Ascending aorta (tissue), 2 donors: ENCODE measurements at regions not wholly inside any gene's neighbourhood (a gene's known extent, or its start where the extent isn't known, plus 50 kb on each side); places are given as distances from the start of the nearest gene placed in this dataset.

Experiments used
- DNase-seq, 2 donors: peaks; one replicate each; pipeline ENCODE4 v3.0.0-alpha.2; 2019; ENCODE audit warnings: low spot score in 2 of 2
- H3K27ac ChIP-seq, 2 donors: fragments of 200-600 bp; sonication (generic); one replicate each; pipeline ENCODE4 v1.5.1; 2016 to 2017; ENCODE audit warnings: mild to moderate bottlenecking in 1 of 2
- H3K27me3 ChIP-seq: fragments of 200-600 bp; sonication (generic); one replicate; pipeline ENCODE4 v1.5.1; 2017
- H3K36me3 ChIP-seq, 2 donors: fragments of 200-600 bp; sonication (generic); one replicate each; pipeline ENCODE4 v1.5.1; 2016
- H3K4me1 ChIP-seq, 2 donors: fragments of 200-600 bp; sonication (generic); one replicate each; pipeline ENCODE4 v1.5.1; 2016 to 2017; ENCODE audit warnings: mild to moderate bottlenecking in 1 of 2
- H3K4me3 ChIP-seq, 2 donors: fragments of 200-600 bp; sonication (generic); one replicate each; pipeline ENCODE4 v1.5.1; 2016 to 2017; ENCODE audit warnings: mild to moderate bottlenecking in 1 of 2
- H3K9me3 ChIP-seq, 2 donors: fragments of 200-600 bp; sonication (generic); one replicate each; pipeline ENCODE4 v1.5.1; 2016
- intact Hi-C: fragments of 100-400 bp; cut with DNase I; formaldehyde crosslinking; loops from one replicate; pipeline ENCODE4 v1.15.1; 2023
- TF ChIP-seq, protein P1 (sequence below), 3 experiments: fragments of 200-600 bp in 2 of 3; fragments of 450-650 bp in 1 of 3; sonication (generic) in 2 of 3; IDR thresholded peaks; one replicate each; pipeline ENCODE4 v1.5.1; 2016 to 2019; ENCODE audit warnings: antibody characterized with exemption in 3 of 3, mild to moderate bottlenecking in 1 of 3, moderate library complexity in 1 of 3

DNA sequence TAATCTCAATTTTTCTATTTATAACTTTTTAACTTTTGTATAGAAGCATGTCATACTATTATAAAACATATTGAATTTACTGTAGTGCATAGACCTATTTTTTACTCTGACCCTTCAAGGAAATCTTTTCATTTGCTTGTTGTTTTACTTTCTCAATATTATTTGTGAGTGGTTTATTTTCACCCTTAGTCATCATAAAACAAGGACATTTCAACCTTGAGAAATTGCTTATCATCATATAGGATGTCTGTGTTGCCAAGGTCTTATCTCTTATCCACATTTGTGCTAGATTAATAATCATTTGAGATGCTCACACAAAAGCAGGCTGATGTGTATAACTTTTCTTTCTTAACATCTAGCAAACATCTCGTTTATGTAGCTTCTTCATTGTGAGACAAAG lies 408.6 kb upstream of the PABPC4L start:
- intact Hi-C loops: no loop called here
- H3K9me3 ChIP-seq: no peaks in the 10 kb centered on the region
- TF ChIP-seq, protein P1, sequence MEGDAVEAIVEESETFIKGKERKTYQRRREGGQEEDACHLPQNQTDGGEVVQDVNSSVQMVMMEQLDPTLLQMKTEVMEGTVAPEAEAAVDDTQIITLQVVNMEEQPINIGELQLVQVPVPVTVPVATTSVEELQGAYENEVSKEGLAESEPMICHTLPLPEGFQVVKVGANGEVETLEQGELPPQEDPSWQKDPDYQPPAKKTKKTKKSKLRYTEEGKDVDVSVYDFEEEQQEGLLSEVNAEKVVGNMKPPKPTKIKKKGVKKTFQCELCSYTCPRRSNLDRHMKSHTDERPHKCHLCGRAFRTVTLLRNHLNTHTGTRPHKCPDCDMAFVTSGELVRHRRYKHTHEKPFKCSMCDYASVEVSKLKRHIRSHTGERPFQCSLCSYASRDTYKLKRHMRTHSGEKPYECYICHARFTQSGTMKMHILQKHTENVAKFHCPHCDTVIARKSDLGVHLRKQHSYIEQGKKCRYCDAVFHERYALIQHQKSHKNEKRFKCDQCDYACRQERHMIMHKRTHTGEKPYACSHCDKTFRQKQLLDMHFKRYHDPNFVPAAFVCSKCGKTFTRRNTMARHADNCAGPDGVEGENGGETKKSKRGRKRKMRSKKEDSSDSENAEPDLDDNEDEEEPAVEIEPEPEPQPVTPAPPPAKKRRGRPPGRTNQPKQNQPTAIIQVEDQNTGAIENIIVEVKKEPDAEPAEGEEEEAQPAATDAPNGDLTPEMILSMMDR (IDR thresholded peaks at IDR 0.05): no peak

DNA sequence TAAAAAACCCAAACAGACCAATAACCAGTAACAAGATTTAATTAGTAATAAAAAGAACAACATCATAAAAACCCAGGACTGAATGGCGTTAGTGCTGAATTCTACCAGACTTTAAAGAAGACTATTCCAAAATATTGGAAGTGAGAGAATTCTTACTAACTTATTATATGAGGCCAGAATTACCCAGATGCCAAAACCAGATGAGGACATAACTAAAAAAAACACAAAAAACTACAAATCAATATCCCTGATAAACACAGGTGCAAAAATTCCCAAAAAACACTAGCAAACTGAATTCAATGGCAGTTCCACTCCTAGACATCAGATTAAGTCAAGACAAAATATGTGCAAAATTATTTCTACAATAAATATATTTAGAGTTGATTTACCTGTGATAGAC lies 400.1 kb upstream of the PABPC4L start:
- Histone ChIP-seq H3K4me1 (no peaks in the 10 kb centered on the region), H3K36me3 (no peaks in the 10 kb centered on the region), H3K27ac (no peak overlapping the region), H3K27me3 (no peaks in the 10 kb centered on the region), H3K9me3 (no peaks in the 10 kb centered on the region), H3K4me3 (no peak overlapping the region)
- intact Hi-C loops: no loop called here
- DNase-seq: no peak
- TF ChIP-seq, protein P1 (IDR thresholded peaks at IDR 0.05): no peak

More for the DNA sequence above, 408.6 kb upstream of the PABPC4L start:
- H3K27ac ChIP-seq: no peak overlapping the region
- no peak for DNase-seq
- no peaks in the 10 kb centered on the region for H3K4me1 ChIP-seq
- no peaks in the 10 kb centered on the region for H3K27me3 ChIP-seq
- no peaks in the 10 kb centered on the region for H3K36me3 ChIP-seq
- no peak overlapping the region for H3K4me3 ChIP-seq

DNA sequence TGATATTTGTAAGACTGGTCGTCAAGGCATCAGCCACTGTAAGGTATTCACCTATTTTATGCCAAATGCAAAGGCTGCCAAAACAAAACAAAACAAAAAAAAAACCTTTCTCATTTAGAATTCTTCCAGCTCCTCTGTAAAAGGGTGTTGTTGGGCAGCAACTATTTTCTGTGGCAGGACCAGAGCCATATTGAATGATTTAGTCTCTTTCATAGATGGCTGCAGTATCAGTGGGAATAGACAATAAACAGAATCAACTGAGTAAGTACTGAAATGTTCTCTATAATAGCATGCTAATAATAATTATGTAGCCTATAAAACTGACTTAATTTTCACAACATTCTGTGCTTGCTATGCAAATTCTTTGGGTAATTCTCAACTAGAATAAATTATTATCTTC lies 389.7 kb upstream of the PABPC4L start:
- no peaks in the 10 kb centered on the region for H3K4me1 ChIP-seq
- no peak for DNase-seq
- H3K4me3 ChIP-seq: no peak overlapping the region
- no peak overlapping the region for H3K27ac ChIP-seq
- TF ChIP-seq, protein P1 (IDR thresholded peaks at IDR 0.05): no peak
- intact Hi-C loops: no loop called here
- no peaks in the 10 kb centered on the region for H3K27me3 ChIP-seq
- no peaks in the 10 kb centered on the region for H3K9me3 ChIP-seq
- H3K36me3 ChIP-seq: no peaks in the 10 kb centered on the region

DNA sequence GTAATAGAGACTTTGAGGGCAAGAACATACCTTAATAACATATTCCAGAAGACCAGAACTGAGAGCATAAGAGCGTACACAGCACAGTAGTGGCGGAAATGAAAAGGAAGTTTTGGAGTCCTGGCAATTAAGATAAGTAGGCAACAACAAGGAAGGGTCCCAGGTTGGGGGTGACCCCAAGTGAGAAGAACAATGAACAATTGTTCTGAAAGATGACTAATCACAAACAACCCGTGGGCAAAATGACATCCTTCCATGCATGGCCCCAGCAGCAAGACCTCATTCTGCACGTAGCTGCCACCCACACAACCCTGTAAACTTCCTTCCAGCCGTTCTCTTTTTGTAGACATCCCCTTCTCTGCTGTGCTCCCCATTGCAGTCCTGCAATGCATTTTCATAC lies 384.4 kb upstream of the PABPC4L start:
- TF ChIP-seq, protein P1 (IDR thresholded peaks at IDR 0.05): no peak
- Histone ChIP-seq H3K27ac (no peak overlapping the region), H3K4me1 (no peaks in the 10 kb centered on the region), H3K36me3 (no peaks in the 10 kb centered on the region), H3K4me3 (no peak overlapping the region), H3K9me3 (no peaks in the 10 kb centered on the region), H3K27me3 (no peaks in the 10 kb centered on the region)
- DNase-seq: no peak
- intact Hi-C loops: no loop called here

DNA sequence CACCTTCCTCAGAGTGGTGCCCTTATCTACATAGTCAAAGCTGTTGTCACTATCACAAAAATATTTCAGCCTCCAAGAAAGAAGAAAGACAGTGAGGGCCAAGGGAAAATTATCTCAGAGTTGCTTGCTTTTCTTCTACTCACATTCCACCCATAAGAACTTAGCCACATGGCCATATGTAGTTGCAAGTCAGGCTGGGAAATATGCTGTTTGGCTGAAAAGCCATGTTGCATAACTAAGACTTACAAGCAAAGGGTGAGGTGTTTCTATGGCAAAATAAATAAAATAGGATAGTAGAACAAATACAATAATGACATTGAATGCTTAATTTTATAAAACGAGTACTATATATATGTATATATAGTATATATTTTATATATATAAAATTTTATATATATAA lies 365.9 kb upstream of the PABPC4L start:
- H3K4me3 ChIP-seq: no peak overlapping the region
- H3K4me1 ChIP-seq: no peaks in the 10 kb centered on the region
- TF ChIP-seq, protein P1 (IDR thresholded peaks at IDR 0.05): no peak
- no peaks in the 10 kb centered on the region for H3K9me3 ChIP-seq
- intact Hi-C loops: no loop called here
- H3K36me3 ChIP-seq: no peaks in the 10 kb centered on the region
- no peak overlapping the region for H3K27ac ChIP-seq
- H3K27me3 ChIP-seq: no peaks in the 10 kb centered on the region
- DNase-seq: no peak

DNA sequence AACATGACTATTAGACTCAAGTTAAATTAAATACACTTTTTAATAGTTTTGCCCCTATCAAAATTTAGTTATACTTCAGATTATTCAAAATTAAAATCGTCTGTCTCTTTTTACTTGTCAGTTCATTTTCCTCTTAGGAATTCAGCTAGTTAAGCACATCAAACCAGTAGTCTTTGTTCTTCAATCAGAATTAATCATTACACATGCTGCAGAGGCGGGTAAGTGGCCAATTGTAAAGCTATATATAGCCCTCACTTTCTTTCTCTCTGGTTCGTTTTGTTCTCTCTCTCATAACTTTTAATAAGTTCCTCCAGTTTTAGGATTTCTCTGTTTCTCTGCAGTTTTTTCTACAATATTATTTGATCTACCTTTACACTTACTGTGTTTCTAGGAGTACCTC lies 359.1 kb upstream of the PABPC4L start:
- no peak for DNase-seq
- Histone ChIP-seq H3K4me1 (no peaks in the 10 kb centered on the region), H3K27me3 (no peaks in the 10 kb centered on the region), H3K9me3 (no peaks in the 10 kb centered on the region), H3K27ac (no peak overlapping the region), H3K4me3 (no peak overlapping the region), H3K36me3 (no peaks in the 10 kb centered on the region)
- intact Hi-C loops: no loop called here
- TF ChIP-seq, protein P1 (IDR thresholded peaks at IDR 0.05): no peak
